H1 (cell line): ENCODE measurements at regions not wholly inside any gene's neighbourhood (a gene's known extent, or its start where the extent isn't known, plus 50 kb on each side); places are given as distances from the start of the nearest gene placed in this dataset.

Source experiments
- CEBPB ChIP-seq: IDR thresholded peaks from 2 replicates; pipeline ENCODE4 v1.6.1; 2012; ENCODE audit warnings: low read depth, low read length
- CHD2 ChIP-seq: IDR thresholded peaks from 2 replicates; pipeline ENCODE4 v1.6.1; 2012; ENCODE audit warnings: low read length, improper control_type of control experiment
- EP300 ChIP-seq, 2 experiments: IDR thresholded peaks; 1 replicate in 1 of 2; 2 replicates in 1 of 2; pipeline ENCODE4 v1.6.1; 2011 to 2012; ENCODE audit warnings: low read depth in 2 of 2, low read length in 2 of 2, mild to moderate bottlenecking in 2 of 2, borderline replicate concordance in 1 of 2, inconsistent platforms in 1 of 2, moderate library complexity in 1 of 2
- JUN ChIP-seq: IDR thresholded peaks from 2 replicates; pipeline ENCODE4 v1.6.1; 2011; ENCODE audit warnings: low read depth, mild to moderate bottlenecking, improper control_type of control experiment, low read length
- PHF8 ChIP-seq: fragments of 200-600 bp; sonication (generic); conservative IDR thresholded peaks from 2 replicates; pipeline ENCODE4 v1.7.1; 2012; ENCODE audit warnings: low read depth, mild to moderate bottlenecking, inconsistent platforms, low read length, moderate library complexity
- RXRA ChIP-seq: IDR thresholded peaks from 2 replicates; pipeline ENCODE4 v1.6.1; 2011; ENCODE audit warnings: low read depth, mild to moderate bottlenecking, low read length, moderate library complexity; ENCODE audit not compliant: insufficient read depth
- SP4 ChIP-seq: IDR thresholded peaks from 2 replicates; pipeline ENCODE4 v1.6.1; 2012; ENCODE audit warnings: low read length, inconsistent platforms
- SUZ12 ChIP-seq: fragments of 200-600 bp; sonication (generic); IDR thresholded peaks from 2 replicates; pipeline ENCODE4 v1.6.1; 2012; ENCODE audit warnings: mild to moderate bottlenecking, inconsistent platforms, low read length, moderate library complexity, mixed read lengths
- TF ChIP-seq, protein P1 (sequence below): IDR thresholded peaks from 2 replicates; pipeline ENCODE4 v1.6.1; 2012; ENCODE audit warnings: inconsistent platforms

DNA sequence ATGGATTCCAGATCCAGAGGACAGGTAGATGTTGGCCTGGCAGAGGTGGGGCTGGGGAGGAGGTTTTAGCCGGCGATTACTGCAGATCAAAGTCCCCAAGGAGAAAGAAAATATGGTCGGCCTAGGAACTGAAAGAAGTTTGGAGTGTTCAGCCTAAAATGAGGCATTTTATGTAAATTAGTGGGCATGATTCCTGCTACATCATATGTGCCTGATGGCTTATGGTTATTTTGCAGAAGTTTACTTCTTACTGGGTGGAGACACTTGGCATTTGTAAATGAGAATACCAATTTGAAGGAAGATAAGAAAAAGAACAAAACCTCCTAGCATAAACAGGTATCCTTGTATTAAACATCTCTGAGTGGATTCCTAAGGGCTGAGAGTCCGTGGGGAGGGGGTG is 149.3 kb downstream of the FOXL1 start (continued):
- TF ChIP-seq EP300 (IDR thresholded peaks at IDR 0.05; ENCODE audit: borderline replicate concordance in 1 of 2, low read depth in 2 of 2, low read length in 2 of 2) (no peak), SP4 (no peak), JUN (no peak), PHF8 (no peak), CEBPB (no peak), SUZ12 (no peak), RXRA (no peak), CHD2 (no peak)
- TF ChIP-seq, protein P1, sequence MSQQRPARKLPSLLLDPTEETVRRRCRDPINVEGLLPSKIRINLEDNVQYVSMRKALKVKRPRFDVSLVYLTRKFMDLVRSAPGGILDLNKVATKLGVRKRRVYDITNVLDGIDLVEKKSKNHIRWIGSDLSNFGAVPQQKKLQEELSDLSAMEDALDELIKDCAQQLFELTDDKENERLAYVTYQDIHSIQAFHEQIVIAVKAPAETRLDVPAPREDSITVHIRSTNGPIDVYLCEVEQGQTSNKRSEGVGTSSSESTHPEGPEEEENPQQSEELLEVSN, result no peak
